ENCODE measurements at regions not wholly inside any gene's neighbourhood (a gene's known extent, or its start where the extent isn't known, plus 50 kb on each side); places are given as distances from the start of the nearest gene placed in this dataset.

- TF ChIP-seq CTCF (conservative IDR thresholded peaks at IDR 0.05 in 1 of 2, IDR thresholded peaks at IDR 0.05 in 1 of 2; ENCODE audit: extremely low read depth in 1 of 2, insufficient read depth in 1 of 2, low read depth in 1 of 2, low read length in 2 of 2) (no peak), EZH2 (IDR thresholded peaks at IDR 0.05; ENCODE audit: borderline replicate concordance, low read length) (no peak)
Measured at GRCh38 chr9:95724253-95724991, 151.1 kb upstream of the ERCC6L2 start.
